BLaER1 treated with 17β-estradiol and CSF1 and Interleukin-3, amounts not matched to agents 10 nM and 100 nM (cell line): ENCODE measurements at regions not wholly inside any gene's neighbourhood (a gene's known extent, or its start where the extent isn't known, plus 50 kb on each side); places are given as distances from the start of the nearest gene placed in this dataset.

Source experiments
- H3K27ac ChIP-seq, 11 experiments: shearing (Covaris generic); formaldehyde crosslinking; 2 replicates each; pipeline ENCODE4 v1.8.1; 2022
- H3K27me3 ChIP-seq, 11 experiments: shearing (Covaris generic); formaldehyde crosslinking; 2 replicates each; pipeline ENCODE4 v1.8.1; 2022
- H3K36me3 ChIP-seq, 11 experiments: shearing (Covaris generic); formaldehyde crosslinking; 2 replicates each; pipeline ENCODE4 v1.8.1; 2022
- H3K4me1 ChIP-seq, 10 experiments: shearing (Covaris generic); formaldehyde crosslinking; 2 replicates each; pipeline ENCODE4 v1.8.1; 2022
- H3K4me2 ChIP-seq, 11 experiments: shearing (Covaris generic); formaldehyde crosslinking; 2 replicates each; pipeline ENCODE4 v1.8.1; 2022
- H3K4me3 ChIP-seq, 10 experiments: shearing (Covaris generic); formaldehyde crosslinking; 2 replicates each; pipeline ENCODE4 v1.8.1; 2022
- H3K9ac ChIP-seq, 11 experiments: shearing (Covaris generic); formaldehyde crosslinking; 2 replicates each; pipeline ENCODE4 v1.8.1; 2022
- H3K9me3 ChIP-seq, 11 experiments: shearing (Covaris generic); formaldehyde crosslinking; replicated peaks in 1 of 11; 2 replicates each; pipeline ENCODE4 v1.8.1; 2022
- H4K20me1 ChIP-seq, 11 experiments: shearing (Covaris generic); formaldehyde crosslinking; 2 replicates each; pipeline ENCODE4 v1.8.1; 2022
- Cebpa-rat ChIP-seq, 11 experiments: shearing (Covaris generic); IDR thresholded peaks; 2 replicates each; pipeline ENCODE4 v1.8.1; 2022

GRCh38 chr6:1039191-1039590, 272.7 kb upstream of the FOXQ1 start:
- no peaks in the 10 kb centered on the region for H3K36me3 ChIP-seq
- no peaks in the 10 kb centered on the region for H3K27me3 ChIP-seq
- H3K9me3 ChIP-seq, result no peaks in the 10 kb centered on the region
- no peaks in the 10 kb centered on the region for H4K20me1 ChIP-seq
- H3K9ac ChIP-seq, result no peak overlapping the region
- no peaks in the 10 kb centered on the region for H3K4me1 ChIP-seq
- no peak overlapping the region for H3K4me2 ChIP-seq
- H3K27ac ChIP-seq, result no peak overlapping the region
- H3K4me3 ChIP-seq, result no peak overlapping the region
- TF ChIP-seq Cebpa-rat (IDR thresholded peaks at IDR 0.05), result no peak

- Histone ChIP-seq H3K4me2 (no peak overlapping the region), H3K9me3 (peaks cover 0 to 1% (median 0%) of the 10 kb centered on the region in 11 experiments; a peak in 2 of 22 replicates), H4K20me1 (no peaks in the 10 kb centered on the region), H3K36me3 (no peaks in the 10 kb centered on the region), H3K4me1 (no peaks in the 10 kb centered on the region), H3K4me3 (no peak overlapping the region), H3K9ac (no peak overlapping the region), H3K27ac (no peak overlapping the region), H3K27me3 (no peaks in the 10 kb centered on the region)
- TF ChIP-seq Cebpa-rat (IDR thresholded peaks at IDR 0.05), result no peak
Observed at GRCh38 chr6:1037430-1038202, 274.3 kb upstream of the FOXQ1 start.

- Histone ChIP-seq H3K36me3 (no peaks in the 10 kb centered on the region), H3K9me3 (peaks cover 0 to 5% (median 0%) of the 10 kb centered on the region in 11 experiments; a peak in 3 of 22 replicates), H3K9ac (no peak overlapping the region), H4K20me1 (no peaks in the 10 kb centered on the region), H3K4me2 (no peak overlapping the region), H3K27me3 (no peaks in the 10 kb centered on the region), H3K27ac (no peak overlapping the region), H3K4me1 (no peaks in the 10 kb centered on the region), H3K4me3 (no peak overlapping the region)
- TF ChIP-seq Cebpa-rat (IDR thresholded peaks at IDR 0.05), result no peak
Observed at GRCh38 chr6:1035401-1035800, 276.5 kb upstream of the FOXQ1 start.

- H3K4me2 ChIP-seq, result no peak overlapping the region
- H3K9me3 ChIP-seq, result peaks cover 0 to 5% (median 0%) of the 10 kb centered on the region in 11 experiments; a peak in 3 of 22 replicates
Observed at GRCh38 chr6:1031720-1032119, 280.2 kb upstream of the FOXQ1 start.

GRCh38 chr6:1029141-1029540, 282.8 kb upstream of the FOXQ1 start:
- Histone ChIP-seq H3K4me1 (peaks cover 0 to 6% (median 0%) of the 10 kb centered on the region in 10 experiments; a peak in 1 of 20 replicates), H3K4me2 (no peak overlapping the region), H3K27me3 (no peaks in the 10 kb centered on the region), H4K20me1 (no peaks in the 10 kb centered on the region), H3K36me3 (no peaks in the 10 kb centered on the region), H3K4me3 (no peak overlapping the region), H3K27ac (no peak overlapping the region), H3K9ac (no peak overlapping the region), H3K9me3 (peaks cover 0 to 5% (median 0%) of the 10 kb centered on the region in 11 experiments; a peak in 3 of 22 replicates)
- TF ChIP-seq Cebpa-rat (IDR thresholded peaks at IDR 0.05), result no peak

More at GRCh38 chr6:1031720-1032119, 280.2 kb upstream of the FOXQ1 start:
- no peaks in the 10 kb centered on the region for H3K27me3 ChIP-seq
- no peak overlapping the region for H3K9ac ChIP-seq
- no peak overlapping the region for H3K27ac ChIP-seq
- H3K4me3 ChIP-seq, result no peak overlapping the region
- H3K36me3 ChIP-seq, result no peaks in the 10 kb centered on the region
- no peaks in the 10 kb centered on the region for H4K20me1 ChIP-seq
- no peak for TF ChIP-seq Cebpa-rat (IDR thresholded peaks at IDR 0.05)
- no peaks in the 10 kb centered on the region for H3K4me1 ChIP-seq

- peaks cover 0 to 5% (median 0%) of the 10 kb centered on the region in 11 experiments; a peak in 3 of 22 replicates for H3K9me3 ChIP-seq
- no peak overlapping the region for H3K4me3 ChIP-seq
- H3K27ac ChIP-seq, result no peak overlapping the region
- no peak overlapping the region for H3K9ac ChIP-seq
- H4K20me1 ChIP-seq, result no peaks in the 10 kb centered on the region
- peaks cover 0 to 7% (median 0%) of the 10 kb centered on the region in 10 experiments; a peak in 1 of 20 replicates for H3K4me1 ChIP-seq
- TF ChIP-seq Cebpa-rat (IDR thresholded peaks at IDR 0.05), result no peak
- H3K4me2 ChIP-seq, result no peak overlapping the region
- H3K27me3 ChIP-seq, result no peaks in the 10 kb centered on the region
- H3K36me3 ChIP-seq, result no peaks in the 10 kb centered on the region
Observed at GRCh38 chr6:1028723-1029122, 283.2 kb upstream of the FOXQ1 start.

- no peak for TF ChIP-seq Cebpa-rat (IDR thresholded peaks at IDR 0.05)
- H3K4me2 ChIP-seq, result no peak overlapping the region
- no peaks in the 10 kb centered on the region for H3K36me3 ChIP-seq
- no peaks in the 10 kb centered on the region for H4K20me1 ChIP-seq
- no peak overlapping the region for H3K9ac ChIP-seq
- peaks cover 0 to 5% (median 3%) of the 10 kb centered on the region in 11 experiments; a peak in 7 of 22 replicates for H3K9me3 ChIP-seq
- H3K4me1 ChIP-seq, result peaks cover 0 to 7% (median 0%) of the 10 kb centered on the region in 10 experiments; a peak in 1 of 20 replicates
- no peak overlapping the region for H3K4me3 ChIP-seq
- H3K27ac ChIP-seq, result no peak overlapping the region
- no peaks in the 10 kb centered on the region for H3K27me3 ChIP-seq
Observed at GRCh38 chr6:1027795-1028569, 283.9 kb upstream of the FOXQ1 start.

- peaks cover 0 to 7% (median 0%) of the 10 kb centered on the region in 10 experiments; a peak in 1 of 20 replicates for H3K4me1 ChIP-seq
- H4K20me1 ChIP-seq, result no peaks in the 10 kb centered on the region
- H3K27me3 ChIP-seq, result no peaks in the 10 kb centered on the region
- TF ChIP-seq Cebpa-rat (IDR thresholded peaks at IDR 0.05), result no peak
- H3K36me3 ChIP-seq, result no peaks in the 10 kb centered on the region
- no peak overlapping the region for H3K27ac ChIP-seq
- H3K4me2 ChIP-seq, result no peak overlapping the region
- peaks cover under 1 to 11% (median 7%) of the 10 kb centered on the region in 11 experiments; a peak in 20 of 22 replicates for H3K9me3 ChIP-seq
- no peak overlapping the region for H3K9ac ChIP-seq
- no peak overlapping the region for H3K4me3 ChIP-seq
Observed at GRCh38 chr6:1027109-1027794, 284.6 kb upstream of the FOXQ1 start.

GRCh38 chr6:1025821-1026220, 286.1 kb upstream of the FOXQ1 start:
- no peak overlapping the region for H3K9ac ChIP-seq
- H3K27ac ChIP-seq, result no peak overlapping the region
- H3K4me1 ChIP-seq, result peaks cover 0 to 7% (median 0%) of the 10 kb centered on the region in 10 experiments; a peak in 1 of 20 replicates
- H3K36me3 ChIP-seq, result no peaks in the 10 kb centered on the region
- no peaks in the 10 kb centered on the region for H4K20me1 ChIP-seq
- no peak overlapping the region for H3K4me3 ChIP-seq
- no peak for TF ChIP-seq Cebpa-rat (IDR thresholded peaks at IDR 0.05)
- peaks cover 12 to 25% (median 20%) of the 10 kb centered on the region in 11 experiments; a peak in 21 of 22 replicates for H3K9me3 ChIP-seq
- no peaks in the 10 kb centered on the region for H3K27me3 ChIP-seq
- H3K4me2 ChIP-seq, result no peak overlapping the region
